Neural cell (in vitro differentiated cells): ENCODE measurements at regions not wholly inside any gene's neighbourhood (a gene's known extent, or its start where the extent isn't known, plus 50 kb on each side); places are given as distances from the start of the nearest gene placed in this dataset.

ENCODE experiments used
- EZH2 ChIP-seq: fragments of 200-600, 300-800 bp; shearing (Covaris generic), sonication (generic); IDR thresholded peaks from 2 replicates; pipeline ENCODE4 v1.6.1; 2014; ENCODE audit warnings: antibody characterized with exemption, low read length, borderline replicate concordance, mild to moderate bottlenecking; ENCODE audit not compliant: insufficient read depth, poor library complexity, severe bottlenecking
- POLR2AphosphoS5 ChIP-seq: IDR thresholded peaks from 2 replicates; pipeline ENCODE4 v1.6.1; 2012
- TF ChIP-seq, protein P1 (sequence below): fragments of 450-650 bp; IDR thresholded peaks from 2 replicates; pipeline ENCODE4 v1.5.1; 2014; ENCODE audit warnings: antibody characterized with exemption, mild to moderate bottlenecking, moderate library complexity; ENCODE audit not compliant: poor library complexity, severe bottlenecking
- TF ChIP-seq, protein P2 (sequence below): IDR thresholded peaks from 2 replicates; pipeline ENCODE4 v1.6.1; 2012; ENCODE audit warnings: borderline replicate concordance

DNA sequence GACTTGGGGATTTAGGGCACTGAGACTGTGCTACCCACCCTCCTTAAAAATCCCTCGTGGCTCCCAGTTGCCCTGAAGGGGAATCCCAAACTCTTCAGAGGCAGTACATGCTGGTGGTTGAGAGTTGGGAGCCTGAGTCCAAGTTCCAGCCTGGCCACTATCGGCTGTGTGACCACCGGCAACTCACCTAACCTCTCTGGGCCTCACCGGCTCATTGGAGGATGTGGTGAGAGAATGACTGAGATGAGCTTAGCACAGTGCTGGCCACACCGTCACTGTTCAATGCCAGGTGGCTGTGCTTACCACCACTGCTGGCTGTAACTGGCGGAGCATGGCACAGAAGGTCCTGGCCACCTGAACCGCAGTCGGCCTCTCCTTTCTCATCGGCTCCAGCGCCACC, 200.2 kb downstream of the C9orf50 start:
- TF ChIP-seq, protein P1, sequence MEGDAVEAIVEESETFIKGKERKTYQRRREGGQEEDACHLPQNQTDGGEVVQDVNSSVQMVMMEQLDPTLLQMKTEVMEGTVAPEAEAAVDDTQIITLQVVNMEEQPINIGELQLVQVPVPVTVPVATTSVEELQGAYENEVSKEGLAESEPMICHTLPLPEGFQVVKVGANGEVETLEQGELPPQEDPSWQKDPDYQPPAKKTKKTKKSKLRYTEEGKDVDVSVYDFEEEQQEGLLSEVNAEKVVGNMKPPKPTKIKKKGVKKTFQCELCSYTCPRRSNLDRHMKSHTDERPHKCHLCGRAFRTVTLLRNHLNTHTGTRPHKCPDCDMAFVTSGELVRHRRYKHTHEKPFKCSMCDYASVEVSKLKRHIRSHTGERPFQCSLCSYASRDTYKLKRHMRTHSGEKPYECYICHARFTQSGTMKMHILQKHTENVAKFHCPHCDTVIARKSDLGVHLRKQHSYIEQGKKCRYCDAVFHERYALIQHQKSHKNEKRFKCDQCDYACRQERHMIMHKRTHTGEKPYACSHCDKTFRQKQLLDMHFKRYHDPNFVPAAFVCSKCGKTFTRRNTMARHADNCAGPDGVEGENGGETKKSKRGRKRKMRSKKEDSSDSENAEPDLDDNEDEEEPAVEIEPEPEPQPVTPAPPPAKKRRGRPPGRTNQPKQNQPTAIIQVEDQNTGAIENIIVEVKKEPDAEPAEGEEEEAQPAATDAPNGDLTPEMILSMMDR: no peak
- TF ChIP-seq, protein P2, sequence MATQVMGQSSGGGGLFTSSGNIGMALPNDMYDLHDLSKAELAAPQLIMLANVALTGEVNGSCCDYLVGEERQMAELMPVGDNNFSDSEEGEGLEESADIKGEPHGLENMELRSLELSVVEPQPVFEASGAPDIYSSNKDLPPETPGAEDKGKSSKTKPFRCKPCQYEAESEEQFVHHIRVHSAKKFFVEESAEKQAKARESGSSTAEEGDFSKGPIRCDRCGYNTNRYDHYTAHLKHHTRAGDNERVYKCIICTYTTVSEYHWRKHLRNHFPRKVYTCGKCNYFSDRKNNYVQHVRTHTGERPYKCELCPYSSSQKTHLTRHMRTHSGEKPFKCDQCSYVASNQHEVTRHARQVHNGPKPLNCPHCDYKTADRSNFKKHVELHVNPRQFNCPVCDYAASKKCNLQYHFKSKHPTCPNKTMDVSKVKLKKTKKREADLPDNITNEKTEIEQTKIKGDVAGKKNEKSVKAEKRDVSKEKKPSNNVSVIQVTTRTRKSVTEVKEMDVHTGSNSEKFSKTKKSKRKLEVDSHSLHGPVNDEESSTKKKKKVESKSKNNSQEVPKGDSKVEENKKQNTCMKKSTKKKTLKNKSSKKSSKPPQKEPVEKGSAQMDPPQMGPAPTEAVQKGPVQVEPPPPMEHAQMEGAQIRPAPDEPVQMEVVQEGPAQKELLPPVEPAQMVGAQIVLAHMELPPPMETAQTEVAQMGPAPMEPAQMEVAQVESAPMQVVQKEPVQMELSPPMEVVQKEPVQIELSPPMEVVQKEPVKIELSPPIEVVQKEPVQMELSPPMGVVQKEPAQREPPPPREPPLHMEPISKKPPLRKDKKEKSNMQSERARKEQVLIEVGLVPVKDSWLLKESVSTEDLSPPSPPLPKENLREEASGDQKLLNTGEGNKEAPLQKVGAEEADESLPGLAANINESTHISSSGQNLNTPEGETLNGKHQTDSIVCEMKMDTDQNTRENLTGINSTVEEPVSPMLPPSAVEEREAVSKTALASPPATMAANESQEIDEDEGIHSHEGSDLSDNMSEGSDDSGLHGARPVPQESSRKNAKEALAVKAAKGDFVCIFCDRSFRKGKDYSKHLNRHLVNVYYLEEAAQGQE: no peak
- TF ChIP-seq POLR2AphosphoS5: no peak
- no peak for TF ChIP-seq EZH2
